GM21576 (cell line): ENCODE measurements at regions not wholly inside any gene's neighbourhood (a gene's known extent, or its start where the extent isn't known, plus 50 kb on each side); places are given as distances from the start of the nearest gene placed in this dataset.

Experiments used
- ATAC-seq: cut with Tn5 transposase; IDR thresholded peaks from one replicate; pipeline ENCODE4 v1.9.1; 2021; ENCODE audit warnings: mild to moderate bottlenecking, moderate library complexity; ENCODE audit not compliant: unreplicated experiment

DNA sequence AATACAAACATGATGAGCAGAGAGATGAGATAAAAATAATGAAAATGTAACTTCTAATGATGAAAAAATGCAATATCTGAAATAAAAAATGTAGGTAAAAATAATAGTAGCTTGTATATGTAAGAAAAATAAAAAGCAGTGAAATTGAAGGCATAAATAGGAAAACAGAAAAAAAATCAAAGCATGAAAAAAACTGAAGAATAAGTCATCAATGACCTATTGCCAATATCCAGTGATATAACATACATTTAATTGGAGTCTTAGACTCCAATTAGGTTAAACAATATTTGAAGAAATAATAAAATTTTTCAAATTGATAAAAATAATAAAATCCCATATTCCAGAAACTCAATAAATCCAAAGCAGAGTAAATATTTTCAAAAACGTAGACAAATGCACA lies 114.0 kb upstream of the HDGFL1 start:
- ATAC-seq: no peak

DNA sequence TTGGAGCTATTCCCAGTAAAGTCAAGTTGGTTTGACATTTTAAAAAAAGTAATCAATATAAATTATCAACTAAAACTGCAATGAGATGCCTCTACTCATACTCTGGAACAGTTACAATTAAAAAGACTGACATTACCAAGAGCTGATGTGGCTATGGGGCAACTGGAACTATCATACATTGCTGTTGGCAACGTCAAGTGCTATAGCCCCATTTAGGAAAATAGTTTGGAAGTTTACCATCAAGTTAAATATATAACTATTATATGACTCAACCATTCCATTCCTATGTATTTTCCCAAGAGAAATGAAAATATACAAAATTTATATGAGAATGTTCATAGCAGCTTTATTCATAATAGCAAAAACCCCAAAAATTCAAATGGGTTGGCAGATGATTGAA lies 111.4 kb upstream of the HDGFL1 start:
- no peak for ATAC-seq

DNA sequence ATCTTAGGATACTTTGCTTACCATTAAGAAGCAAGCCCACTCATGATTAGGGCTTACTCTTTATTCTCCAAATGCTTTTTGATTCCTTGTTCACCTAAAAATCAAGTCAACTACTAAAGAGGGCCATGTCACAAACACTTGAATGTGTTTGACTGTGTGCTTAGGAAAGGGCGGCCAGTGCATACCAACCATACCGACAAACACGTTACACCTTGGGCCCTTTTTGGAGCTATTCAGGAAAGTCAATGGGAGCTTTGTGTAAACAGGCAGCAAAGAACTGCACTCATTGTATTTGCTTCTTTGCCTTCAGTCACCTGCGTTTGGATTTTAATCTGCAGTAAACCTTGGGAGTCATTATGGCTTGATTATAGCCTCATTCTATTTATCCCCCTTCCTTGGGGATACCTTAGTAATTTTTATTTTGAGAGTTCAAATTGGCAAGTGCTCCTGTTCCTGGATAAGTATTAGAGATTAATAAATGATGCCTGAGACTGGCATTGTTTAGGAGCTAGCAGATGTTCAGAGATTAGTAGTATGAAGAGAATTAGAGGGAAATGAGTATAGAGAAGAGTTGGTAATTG lies 102.6 kb upstream of the HDGFL1 start:
- ATAC-seq: no peak

DNA sequence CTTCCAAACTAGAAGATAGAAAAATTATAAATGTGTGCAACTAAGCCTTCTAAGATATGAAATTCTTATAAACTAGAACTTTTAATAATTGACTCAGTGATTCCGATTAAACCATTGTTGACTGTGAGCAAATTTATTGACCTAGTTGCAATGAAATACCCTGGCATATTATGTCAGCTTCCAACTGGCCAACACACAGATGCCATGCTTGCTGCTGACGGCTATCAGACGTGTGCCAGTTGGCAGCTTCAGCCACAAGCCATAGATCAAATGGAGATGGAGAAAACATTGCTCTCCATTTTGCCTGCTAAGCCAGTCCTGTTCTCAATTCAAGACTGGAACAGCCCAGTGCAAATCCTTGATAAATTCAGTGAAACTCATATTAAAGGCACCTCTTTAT lies 101.7 kb upstream of the HDGFL1 start:
- no peak for ATAC-seq

DNA sequence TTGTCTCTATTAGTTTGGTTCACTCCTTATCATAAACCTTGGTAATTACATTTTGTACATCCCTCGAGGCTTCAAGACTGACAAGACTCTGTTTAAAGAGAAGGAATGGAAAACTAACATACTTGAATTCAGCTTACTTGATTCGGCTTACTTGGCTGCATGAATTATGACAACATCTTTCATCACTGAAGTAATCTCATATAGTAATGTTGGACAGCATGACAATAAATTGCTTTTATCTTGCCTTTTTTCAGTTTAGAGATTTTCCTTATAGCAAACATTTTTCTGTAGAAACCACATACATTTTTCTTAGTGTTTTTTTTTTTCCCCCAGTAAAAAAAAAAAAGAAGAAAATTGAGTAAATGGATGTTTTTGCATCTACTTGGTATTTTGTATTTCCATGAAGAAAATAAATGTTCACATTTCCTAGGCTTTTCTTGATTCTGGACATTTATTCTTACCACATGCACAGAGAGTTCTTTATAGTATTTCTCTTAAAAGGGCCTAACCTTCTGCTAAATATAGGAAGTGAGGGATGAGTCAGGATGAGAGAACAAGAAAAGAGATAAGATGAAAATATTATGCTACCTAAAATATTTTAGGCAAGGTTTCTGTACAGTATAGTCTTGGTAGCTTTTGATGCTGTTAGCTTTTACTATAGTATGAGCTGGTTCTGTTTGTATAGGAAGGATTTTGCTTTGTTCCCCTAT lies 101.0 kb upstream of the HDGFL1 start:
- ATAC-seq: no peak

DNA sequence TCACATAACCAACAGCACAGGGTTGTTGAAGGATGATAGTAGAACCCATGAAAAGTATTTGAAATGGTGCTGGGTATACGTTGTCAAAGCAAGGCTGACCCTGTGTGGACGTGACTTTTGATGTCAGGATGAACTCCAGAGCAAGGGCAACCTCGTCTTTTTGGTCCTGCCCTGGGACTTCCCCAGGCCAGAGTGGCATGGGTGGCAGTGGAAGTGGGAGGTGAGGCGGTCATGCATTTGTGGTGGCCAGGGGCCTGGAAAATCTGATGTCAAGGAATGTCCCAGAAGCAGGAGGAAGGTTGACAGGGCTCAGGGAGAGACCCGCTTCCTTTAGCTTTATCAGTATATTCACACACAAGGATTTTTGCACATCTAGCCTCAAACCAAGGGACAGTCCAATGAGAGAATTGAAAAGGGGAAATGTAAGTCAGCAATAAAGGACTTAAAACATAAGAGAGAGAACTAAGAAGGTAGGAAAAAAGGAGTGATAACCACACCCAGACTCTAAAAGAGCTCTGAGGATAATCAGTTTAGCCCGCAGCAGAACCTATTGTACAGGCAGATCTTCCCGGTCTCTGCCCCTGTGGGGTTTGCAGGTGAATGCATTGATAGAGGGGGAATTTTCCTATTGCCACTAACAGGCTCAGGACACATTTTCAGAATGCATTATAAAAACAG lies 98.8 kb upstream of the HDGFL1 start:
- ATAC-seq: no peak

DNA sequence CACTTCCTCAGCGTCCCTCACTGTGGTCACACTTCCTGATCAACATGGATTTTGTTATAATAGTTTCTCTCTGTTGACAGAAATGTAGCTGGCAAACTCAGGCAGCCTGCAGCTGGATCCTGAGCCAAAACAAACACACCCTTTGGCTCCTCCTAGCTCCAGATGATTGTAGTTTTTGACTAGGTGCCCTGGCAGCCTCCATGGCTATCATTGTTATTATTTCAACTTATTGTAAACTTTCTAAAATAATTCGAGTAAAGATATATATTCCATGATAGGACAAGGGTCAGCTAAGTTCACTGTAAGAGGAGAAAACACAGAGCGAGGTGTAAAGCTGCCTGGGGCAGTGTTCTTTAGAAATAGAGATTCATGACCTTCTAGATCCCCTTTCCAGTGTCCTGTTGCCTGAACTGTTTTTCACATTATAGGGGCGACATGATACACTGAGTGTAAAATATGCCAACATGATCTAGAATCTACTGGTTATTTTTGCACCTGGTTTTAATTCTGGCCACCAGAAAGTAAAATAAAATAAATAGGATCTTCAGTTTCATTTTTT lies 98.2 kb upstream of the HDGFL1 start:
- ATAC-seq: no peak

DNA sequence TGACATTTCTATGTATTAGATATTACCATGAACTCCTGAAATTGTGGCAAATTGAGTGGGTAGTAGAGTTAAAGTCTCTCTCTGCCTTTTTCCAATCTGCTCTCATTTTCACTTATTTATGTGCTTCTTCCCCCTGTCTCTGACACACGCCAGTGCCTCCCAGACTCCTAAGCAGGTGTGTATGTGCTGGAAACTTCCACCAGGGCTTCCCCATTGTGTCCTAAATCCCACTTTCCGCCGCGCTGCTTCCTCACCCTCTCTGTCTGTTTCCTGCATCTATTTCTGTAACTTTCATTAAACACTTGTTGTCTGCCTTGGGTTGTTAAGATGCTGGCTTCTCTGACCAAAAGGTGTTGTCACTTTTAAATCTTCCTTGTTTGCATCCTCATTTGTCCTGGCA lies 97.6 kb upstream of the HDGFL1 start:
- no peak for ATAC-seq

DNA sequence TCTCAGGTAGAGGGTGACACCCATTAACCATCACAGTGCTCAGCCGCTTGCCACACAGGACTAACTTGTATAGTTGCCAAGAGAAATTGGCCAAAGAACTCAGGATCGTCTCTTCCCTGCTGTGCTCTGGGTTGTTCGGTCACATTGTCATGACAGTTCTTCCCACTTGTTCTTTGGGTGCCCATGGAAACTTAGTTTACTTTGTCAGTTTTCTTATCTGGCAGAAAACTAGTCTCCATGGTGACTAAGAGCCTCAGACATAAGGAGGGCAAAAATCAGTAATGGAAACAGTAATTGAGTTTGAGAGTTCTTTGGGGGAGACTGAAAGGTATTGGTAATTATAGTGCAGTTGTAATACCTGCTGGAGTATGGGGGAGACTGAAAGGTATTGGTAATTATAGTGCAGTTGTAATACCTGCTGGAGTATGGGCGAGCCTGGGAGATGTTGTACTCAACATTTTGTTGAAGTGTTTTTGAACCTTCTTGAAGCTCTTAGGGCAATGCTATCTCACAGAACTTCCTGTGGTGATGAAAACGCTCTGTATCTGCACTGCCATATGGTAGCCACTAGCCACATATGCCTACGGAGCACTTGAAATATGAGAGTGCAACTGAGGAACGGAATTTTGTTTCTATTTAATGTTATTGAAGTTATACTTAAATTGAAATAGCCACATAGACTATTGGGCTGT lies 95.2 kb upstream of the HDGFL1 start:
- ATAC-seq: no peak

DNA sequence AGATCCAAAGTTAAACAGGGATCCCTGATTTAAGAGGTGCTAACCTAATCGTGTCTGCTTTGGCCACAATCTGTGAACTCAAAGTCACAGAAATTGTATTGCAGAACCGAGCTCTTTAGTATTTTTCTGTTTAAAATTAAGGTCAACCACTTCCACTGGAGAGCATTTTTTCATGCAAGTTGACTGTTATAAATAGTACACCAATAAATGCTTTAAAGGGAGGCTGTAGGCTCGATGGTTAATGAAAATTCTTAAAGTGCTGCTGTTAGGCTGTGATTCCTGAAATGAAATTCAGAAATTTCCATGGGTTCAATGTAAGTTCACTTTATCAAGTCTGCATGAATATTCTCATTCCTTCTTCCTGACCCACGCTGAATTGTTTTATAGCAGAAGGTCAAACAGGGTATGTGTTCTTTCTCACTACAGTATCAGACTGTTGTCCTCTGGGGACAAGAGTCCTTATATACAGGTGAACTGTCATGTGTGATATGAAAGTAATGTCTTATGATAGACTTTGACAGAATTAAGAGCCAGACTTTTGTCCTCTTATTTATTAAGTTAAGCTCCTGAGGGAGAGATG lies 92.5 kb upstream of the HDGFL1 start:
- ATAC-seq: no peak

DNA sequence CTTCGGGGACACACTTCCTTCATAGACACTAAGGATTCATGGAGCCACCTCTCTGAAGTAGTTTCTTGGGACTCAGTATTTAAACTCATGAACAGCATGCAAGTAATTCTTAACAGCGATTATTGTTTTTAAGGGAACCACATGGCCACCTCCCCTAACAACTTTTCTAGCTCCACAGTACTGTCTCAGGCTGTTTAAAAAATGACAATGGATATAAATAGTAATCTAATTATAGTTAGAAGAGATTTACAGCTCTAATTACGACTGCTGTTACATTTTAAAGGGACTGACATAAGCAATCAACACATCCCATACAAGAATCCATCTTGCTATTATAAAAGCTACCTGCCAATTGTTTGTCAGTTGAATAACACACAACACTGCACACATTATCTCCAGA lies 72.1 kb upstream of the HDGFL1 start:
- ATAC-seq: no peak

DNA sequence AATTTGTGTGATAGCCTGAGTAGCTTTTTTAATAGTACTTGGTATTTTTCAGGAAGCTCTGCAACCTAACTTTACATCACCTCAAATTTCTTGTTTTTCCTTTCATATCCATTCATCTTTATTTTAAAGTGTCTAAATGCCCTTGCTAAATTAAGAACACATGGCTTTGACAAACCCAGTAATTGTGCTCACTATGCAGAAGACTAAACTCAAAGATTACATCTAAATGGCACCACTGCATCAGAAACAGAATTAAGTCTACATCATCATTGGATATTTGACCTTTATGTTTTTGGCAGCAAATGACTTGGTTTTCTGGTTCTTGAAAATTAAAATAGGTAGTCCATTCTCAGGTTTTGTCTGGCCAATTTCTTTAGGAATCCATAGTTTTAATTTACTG lies 69.6 kb upstream of the HDGFL1 start:
- ATAC-seq: no peak

DNA sequence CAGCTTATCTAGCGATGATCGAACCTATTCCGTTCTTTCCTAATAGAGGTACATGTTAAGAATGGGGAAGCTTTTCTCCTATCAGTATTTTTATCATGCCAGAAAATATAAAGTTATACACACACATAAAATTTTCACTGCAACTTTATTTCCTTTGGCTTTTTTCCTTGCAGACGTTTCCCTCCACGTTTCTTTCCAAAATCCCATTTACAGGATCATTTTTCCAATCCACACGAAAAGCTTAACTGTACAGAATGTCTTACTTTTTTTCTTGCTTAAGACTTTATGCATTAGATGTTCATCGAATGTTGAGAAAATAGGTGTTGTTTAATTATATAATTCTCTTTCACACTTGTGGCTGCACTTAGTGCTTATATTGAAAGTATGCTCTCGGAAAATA lies 62.9 kb upstream of the HDGFL1 start:
- ATAC-seq: no peak

DNA sequence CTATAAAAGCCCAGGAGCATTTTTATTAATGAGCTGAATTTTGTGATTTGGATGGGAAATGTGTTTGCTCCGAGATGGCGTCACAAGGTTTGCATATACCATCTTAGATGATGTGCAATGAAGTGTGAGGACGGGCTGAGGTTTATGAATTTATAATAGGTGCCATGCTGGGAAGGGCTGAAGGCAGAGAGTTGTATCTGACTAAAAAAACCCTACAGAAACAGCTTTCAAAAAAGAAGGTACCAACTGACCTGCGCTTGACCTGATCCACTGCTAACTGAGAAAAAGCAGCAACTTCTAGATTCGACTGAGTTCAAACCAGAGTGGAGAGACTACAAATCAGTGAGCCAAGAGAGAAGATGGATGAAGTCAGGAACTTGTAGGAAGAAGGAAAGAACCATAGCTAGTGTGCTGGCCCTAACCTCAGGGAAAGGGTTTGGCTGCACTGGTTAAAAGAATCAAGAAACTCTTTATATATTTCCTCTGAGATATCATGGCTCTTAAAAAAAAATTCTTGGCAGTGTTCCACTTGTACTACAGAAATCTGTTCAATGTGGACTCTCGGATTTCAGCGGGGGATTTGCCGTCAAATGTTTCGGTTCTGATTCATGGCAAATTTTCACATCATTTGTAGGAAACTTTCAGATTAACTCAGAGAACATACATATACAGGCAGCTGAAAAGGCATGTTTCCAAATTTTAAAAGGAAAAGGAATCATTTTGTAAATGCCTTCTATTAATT lies 56.5 kb upstream of the HDGFL1 start:
- ATAC-seq: no peak

DNA sequence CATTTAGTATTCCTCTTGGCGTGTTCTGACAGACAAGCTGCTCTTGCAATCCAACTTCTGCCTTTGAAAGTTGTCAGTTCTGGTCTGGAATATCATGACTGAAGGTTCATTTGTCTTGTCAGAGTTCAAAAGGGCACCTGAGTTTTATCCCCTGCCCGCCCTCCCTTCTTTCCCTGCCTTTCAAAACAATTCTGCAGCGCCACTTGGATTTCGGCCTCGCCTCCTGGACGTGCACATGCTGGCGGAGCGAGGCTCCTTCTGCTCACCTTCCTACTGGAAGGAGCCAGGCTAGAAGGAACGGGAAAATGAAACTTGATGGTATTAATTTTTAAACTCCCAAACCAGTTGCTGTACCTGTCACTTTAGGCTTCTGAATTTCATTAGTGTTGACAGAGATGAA lies 55.7 kb upstream of the HDGFL1 start:
- ATAC-seq: no peak

DNA sequence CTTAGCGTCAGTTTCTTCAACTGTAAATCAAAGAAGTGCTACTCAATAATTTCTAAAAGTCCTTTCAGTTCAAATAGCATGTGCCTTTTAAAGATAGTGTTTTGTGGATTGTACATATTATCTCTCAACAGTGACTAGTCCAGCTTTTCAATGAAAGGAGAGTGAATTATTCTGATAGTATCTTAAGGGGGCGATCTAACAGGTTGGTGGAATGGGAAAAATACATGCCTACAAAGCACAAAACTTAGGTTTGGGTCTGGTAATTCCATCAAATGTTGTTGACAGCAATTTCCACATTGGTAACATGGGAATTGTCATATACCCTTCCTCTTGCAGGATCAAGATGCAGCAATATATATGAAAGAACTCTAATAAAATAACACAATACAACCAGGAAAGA lies 50.1 kb upstream of the HDGFL1 start:
- no peak for ATAC-seq
